B cell (primary cell): ENCODE measurements at regions not wholly inside any gene's neighbourhood (a gene's known extent, or its start where the extent isn't known, plus 50 kb on each side); places are given as distances from the start of the nearest gene placed in this dataset.

Experiments
- CTCF ChIP-seq: fragments of 200-600 bp; IDR thresholded peaks from one replicate; pipeline ENCODE4 v1.8.0; 2022; ENCODE audit warnings: antibody characterized with exemption, mild to moderate bottlenecking
- EZH2 ChIP-seq: IDR thresholded peaks from 2 replicates; pipeline ENCODE4 v1.6.1; 2012; ENCODE audit warnings: borderline replicate concordance, low read depth, mild to moderate bottlenecking, moderate library complexity, low read length; ENCODE audit not compliant: insufficient read depth, poor library complexity, severe bottlenecking

- TF ChIP-seq CTCF (peak; percentile 13), EZH2 (no peak)
Observed at GRCh38 chr6:113802779-113803178, 54.4 kb upstream of the MARCKS start.
